HL-60/S4 treated with phorbol 12-myristate 13-acetate at 8.2 ng/mL for 4 days and 3 days (cell line): ENCODE measurements at regions not wholly inside any gene's neighbourhood (a gene's known extent, or its start where the extent isn't known, plus 50 kb on each side); places are given as distances from the start of the nearest gene placed in this dataset.
"Not testable (repeated sequence)": the region's sequence is repeated elsewhere in the genome, so short reads cannot be mapped to it uniquely, and the experiment has no call there.

ENCODE experiments used
- in situ Hi-C: fragments of 300-500 bp; cut with MboI; formaldehyde crosslinking; loops from 2 replicates; pipeline ENCODE4 v1.15.0; 2022; ENCODE audit warnings: low sequenced_read_pairs

- in situ Hi-C loops = no loop called here
Observed at GRCh38 chr16:75983296-75983695, 257.0 kb upstream of the CPHXL start.

- in situ Hi-C loops = no loop called here
Observed at GRCh38 chr16:75983741-75984381, 257.6 kb upstream of the CPHXL start.

GRCh38 chr16:75987323-75987722 is 261.0 kb upstream of the CPHXL start:
- in situ Hi-C loops = no loop called here

- in situ Hi-C loops = no loop called here
Observed at GRCh38 chr16:75996491-75996890, 270.2 kb upstream of the CPHXL start.

GRCh38 chr16:75997606-75998005 is 271.3 kb upstream of the CPHXL start:
- in situ Hi-C loops = no loop called here

- in situ Hi-C loops = no loop called here
Observed at GRCh38 chr16:76007645-76008044, 269.6 kb upstream of the CNTNAP4 start.

GRCh38 chr16:76023835-76024234 is 253.4 kb upstream of the CNTNAP4 start:
- in situ Hi-C loops = no loop called here

- in situ Hi-C loops = no loop called here
Observed at GRCh38 chr16:76035689-76036088, 241.5 kb upstream of the CNTNAP4 start.

GRCh38 chr16:76038097-76038496 is 239.1 kb upstream of the CNTNAP4 start:
- in situ Hi-C loops = no loop called here

- in situ Hi-C loops = no loop called here
Observed at GRCh38 chr16:76052725-76053124, 224.5 kb upstream of the CNTNAP4 start.

GRCh38 chr16:76059186-76059585 is 218.0 kb upstream of the CNTNAP4 start:
- in situ Hi-C loops = no loop called here

- in situ Hi-C loops = no loop called here
Observed at GRCh38 chr16:76059701-76060100, 217.5 kb upstream of the CNTNAP4 start.

GRCh38 chr16:76071690-76072089 is 205.5 kb upstream of the CNTNAP4 start:
- in situ Hi-C loops = no loop called here

- in situ Hi-C loops = no loop called here
Observed at GRCh38 chr16:76081967-76082366, 195.2 kb upstream of the CNTNAP4 start.

GRCh38 chr16:76106647-76107046 is 170.6 kb upstream of the CNTNAP4 start:
- in situ Hi-C loops = no loop called here

GRCh38 chr16:76108460-76108859 is 168.7 kb upstream of the CNTNAP4 start:
- in situ Hi-C loops = no loop called here

- in situ Hi-C loops = no loop called here
Observed at GRCh38 chr16:76114681-76115080, 162.5 kb upstream of the CNTNAP4 start.

- in situ Hi-C loops = no loop called here
Observed at GRCh38 chr16:76118344-76118743, 158.9 kb upstream of the CNTNAP4 start.

- in situ Hi-C loops = no loop called here
Observed at GRCh38 chr16:76121636-76122035, 155.6 kb upstream of the CNTNAP4 start.

- in situ Hi-C loops = no loop called here
Observed at GRCh38 chr16:76123966-76124365, 153.2 kb upstream of the CNTNAP4 start.

GRCh38 chr16:76125871-76126270 is 151.3 kb upstream of the CNTNAP4 start:
- in situ Hi-C loops = no loop called here

- in situ Hi-C loops = not testable (repeated sequence)
Observed at GRCh38 chr16:76138056-76138455, 139.1 kb upstream of the CNTNAP4 start.

- in situ Hi-C loops = no loop called here
Observed at GRCh38 chr16:76157629-76158028, 119.6 kb upstream of the CNTNAP4 start.
